Epithelial cell of proximal tubule (primary cell): ENCODE measurements at regions not wholly inside any gene's neighbourhood (a gene's known extent, or its start where the extent isn't known, plus 50 kb on each side); places are given as distances from the start of the nearest gene placed in this dataset.

Source experiments
- DNase-seq: peaks from one replicate; pipeline ENCODE4 v3.0.0-alpha.2; 2011; ENCODE audit warnings: low read depth
- H3K4me3 ChIP-seq: 2 replicates; pipeline ENCODE4 v1.5.1; 2011; ENCODE audit warnings: low read depth, mild to moderate bottlenecking, low read length
- TF ChIP-seq, protein P1 (sequence below): conservative IDR thresholded peaks from 2 replicates; pipeline ENCODE4 v1.5.1; 2012; ENCODE audit warnings: low read depth, mild to moderate bottlenecking, low read length

GRCh38 chr15:96589864-96590263 lies 259.4 kb downstream of the NR2F2 start:
- H3K4me3 ChIP-seq, result no peak overlapping the region
- no peak for DNase-seq
- TF ChIP-seq, protein P1, sequence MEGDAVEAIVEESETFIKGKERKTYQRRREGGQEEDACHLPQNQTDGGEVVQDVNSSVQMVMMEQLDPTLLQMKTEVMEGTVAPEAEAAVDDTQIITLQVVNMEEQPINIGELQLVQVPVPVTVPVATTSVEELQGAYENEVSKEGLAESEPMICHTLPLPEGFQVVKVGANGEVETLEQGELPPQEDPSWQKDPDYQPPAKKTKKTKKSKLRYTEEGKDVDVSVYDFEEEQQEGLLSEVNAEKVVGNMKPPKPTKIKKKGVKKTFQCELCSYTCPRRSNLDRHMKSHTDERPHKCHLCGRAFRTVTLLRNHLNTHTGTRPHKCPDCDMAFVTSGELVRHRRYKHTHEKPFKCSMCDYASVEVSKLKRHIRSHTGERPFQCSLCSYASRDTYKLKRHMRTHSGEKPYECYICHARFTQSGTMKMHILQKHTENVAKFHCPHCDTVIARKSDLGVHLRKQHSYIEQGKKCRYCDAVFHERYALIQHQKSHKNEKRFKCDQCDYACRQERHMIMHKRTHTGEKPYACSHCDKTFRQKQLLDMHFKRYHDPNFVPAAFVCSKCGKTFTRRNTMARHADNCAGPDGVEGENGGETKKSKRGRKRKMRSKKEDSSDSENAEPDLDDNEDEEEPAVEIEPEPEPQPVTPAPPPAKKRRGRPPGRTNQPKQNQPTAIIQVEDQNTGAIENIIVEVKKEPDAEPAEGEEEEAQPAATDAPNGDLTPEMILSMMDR, result no peak

- peak overlapping the region; percentile 32 for H3K4me3 ChIP-seq
- TF ChIP-seq, protein P1, result no peak
- no peak for DNase-seq
Observed at GRCh38 chr15:96593735-96594134, 263.2 kb downstream of the NR2F2 start.

DNA sequence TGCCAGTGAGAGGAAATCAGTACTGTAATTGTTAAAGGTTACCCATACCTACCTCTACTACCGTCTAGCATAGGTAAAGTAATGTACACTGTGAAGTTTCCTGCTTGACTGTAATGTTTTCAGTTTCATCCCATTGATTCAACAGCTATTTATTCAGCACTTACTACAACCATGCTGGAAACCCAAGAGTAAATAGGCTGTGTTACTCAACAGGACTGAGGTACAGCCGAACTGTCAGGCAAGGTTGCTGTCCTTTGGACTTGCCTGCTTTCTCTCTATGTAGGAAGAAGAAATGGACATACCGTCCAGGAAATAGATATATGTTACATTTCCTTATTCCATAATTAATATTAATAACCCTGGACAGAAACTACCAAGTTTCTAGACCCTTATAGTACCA lies 265.5 kb downstream of the NR2F2 start:
- H3K4me3 ChIP-seq, result no peak overlapping the region
- DNase-seq, result no peak
- TF ChIP-seq, protein P1, result no peak

DNA sequence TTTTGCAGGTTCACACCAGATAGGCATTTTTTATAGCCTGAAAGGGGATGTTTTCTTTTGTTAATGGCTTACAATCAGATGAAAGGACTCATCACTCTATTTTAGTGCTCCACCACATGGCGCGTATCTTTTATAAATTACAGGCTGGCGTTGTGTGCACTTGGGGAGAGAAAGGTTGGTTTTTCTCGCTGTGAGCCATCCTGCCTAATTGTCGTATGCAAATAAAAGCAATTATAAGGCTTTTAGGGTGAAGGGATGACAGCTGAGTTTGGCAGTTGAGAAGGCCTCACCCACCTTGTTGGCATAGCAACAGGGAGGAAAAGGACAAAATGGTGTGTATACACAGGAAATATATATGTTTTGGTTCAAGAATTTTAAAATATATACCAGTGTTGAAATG lies 268.0 kb downstream of the NR2F2 start:
- TF ChIP-seq, protein P1, result no peak
- H3K4me3 ChIP-seq, result no peak overlapping the region
- DNase-seq, result no peak

DNA sequence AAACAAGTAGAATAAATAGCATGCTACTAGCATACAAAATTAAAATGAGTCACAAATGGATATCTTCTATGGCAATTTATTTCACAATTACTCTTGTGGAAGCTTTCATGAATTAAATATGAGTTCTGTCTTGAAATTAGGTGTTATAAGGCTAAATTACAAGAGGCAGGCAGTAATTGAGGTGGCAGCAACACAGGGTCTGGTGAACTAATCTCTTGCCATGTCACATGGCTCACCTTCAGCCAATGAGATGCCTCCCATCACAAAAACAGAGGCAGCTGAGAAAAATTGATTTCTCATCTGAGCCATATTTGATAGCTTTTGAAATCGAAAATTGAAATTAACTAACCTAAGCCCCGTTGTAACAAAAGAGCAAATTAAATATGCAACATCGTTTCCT lies 268.8 kb downstream of the NR2F2 start:
- no peak overlapping the region for H3K4me3 ChIP-seq
- no peak for DNase-seq
- TF ChIP-seq, protein P1, result no peak

GRCh38 chr15:96600350-96600749 lies 269.9 kb downstream of the NR2F2 start:
- no peak for DNase-seq
- TF ChIP-seq, protein P1, result no peak
- no peak overlapping the region for H3K4me3 ChIP-seq

DNA sequence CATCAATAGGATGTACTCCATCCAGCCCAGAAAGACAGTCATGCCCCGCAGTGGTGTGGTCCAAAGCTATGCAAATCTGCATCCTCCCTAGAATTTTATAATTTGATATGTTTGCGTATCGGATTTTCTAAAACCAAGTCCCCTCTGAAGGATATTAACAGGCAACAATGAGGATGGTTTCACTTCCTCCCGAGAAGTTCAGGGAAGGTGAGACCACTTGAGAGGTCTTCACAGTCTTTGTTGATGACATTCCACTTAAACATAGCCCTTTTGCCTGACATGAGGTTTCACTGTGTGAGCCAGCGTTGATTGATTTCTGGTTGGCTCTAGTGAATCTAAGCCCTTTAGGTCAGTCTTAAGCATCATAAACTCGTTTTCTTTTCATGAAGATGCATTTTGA lies 276.1 kb downstream of the NR2F2 start:
- TF ChIP-seq, protein P1, result no peak
- DNase-seq, result no peak
- H3K4me3 ChIP-seq, result no peak overlapping the region
